ENCODE measurements at regions not wholly inside any gene's neighbourhood (a gene's known extent, or its start where the extent isn't known, plus 50 kb on each side); places are given as distances from the start of the nearest gene placed in this dataset.

GRCh38 chr2:61690078-61690596, 152.0 kb upstream of the XPO1 start:
- no peak for TF ChIP-seq EZH2 (IDR thresholded peaks at IDR 0.05)
- TF ChIP-seq FOXP2 (optimal IDR thresholded peaks at IDR 0.05; ENCODE audit: control extremely low read depth, extremely low read length, insufficient read depth), result no peak
